H1 (cell line): ENCODE measurements at regions not wholly inside any gene's neighbourhood (a gene's known extent, or its start where the extent isn't known, plus 50 kb on each side); places are given as distances from the start of the nearest gene placed in this dataset.

Experiments used
- JUN ChIP-seq: IDR thresholded peaks from 2 replicates; pipeline ENCODE4 v1.6.1; 2011; ENCODE audit warnings: low read depth, mild to moderate bottlenecking, improper control_type of control experiment, low read length
- PHF8 ChIP-seq: fragments of 200-600 bp; sonication (generic); conservative IDR thresholded peaks from 2 replicates; pipeline ENCODE4 v1.7.1; 2012; ENCODE audit warnings: low read depth, mild to moderate bottlenecking, inconsistent platforms, low read length, moderate library complexity
- POLR2AphosphoS5 ChIP-seq: IDR thresholded peaks from 2 replicates; pipeline ENCODE4 v1.6.1; 2011; ENCODE audit warnings: low read depth, low read length
- RFX5 ChIP-seq: IDR thresholded peaks from 2 replicates; pipeline ENCODE4 v1.6.1; 2011; ENCODE audit warnings: low read depth, low read length, improper control_type of control experiment, borderline replicate concordance
- SP2 ChIP-seq: IDR thresholded peaks from 2 replicates; pipeline ENCODE4 v1.6.1; 2012; ENCODE audit warnings: mild to moderate bottlenecking, low read length, inconsistent platforms
- TAF1 ChIP-seq: IDR thresholded peaks from 2 replicates; pipeline ENCODE4 v1.6.1; 2011; ENCODE audit warnings: mild to moderate bottlenecking, low read depth, low read length
- TBP ChIP-seq: IDR thresholded peaks from 2 replicates; pipeline ENCODE4 v1.6.1; 2011; ENCODE audit warnings: low read depth, low read length, improper control_type of control experiment
- TCF12 ChIP-seq: IDR thresholded peaks from 2 replicates; pipeline ENCODE4 v1.6.1; 2011; ENCODE audit warnings: low read depth, mild to moderate bottlenecking, low read length
- TF ChIP-seq, protein P1 (sequence below): fragments of 300-600 bp; sonication (generic); IDR thresholded peaks from 2 replicates; pipeline ENCODE4 v1.7.1; 2012; ENCODE audit warnings: low read length, moderate library complexity, mild to moderate bottlenecking, inconsistent platforms; ENCODE audit not compliant: insufficient replicate concordance
- TF ChIP-seq, protein P2 (sequence below): IDR thresholded peaks from 2 replicates; pipeline ENCODE4 v1.6.1; 2011; ENCODE audit warnings: low read length, improper control_type of control experiment

DNA sequence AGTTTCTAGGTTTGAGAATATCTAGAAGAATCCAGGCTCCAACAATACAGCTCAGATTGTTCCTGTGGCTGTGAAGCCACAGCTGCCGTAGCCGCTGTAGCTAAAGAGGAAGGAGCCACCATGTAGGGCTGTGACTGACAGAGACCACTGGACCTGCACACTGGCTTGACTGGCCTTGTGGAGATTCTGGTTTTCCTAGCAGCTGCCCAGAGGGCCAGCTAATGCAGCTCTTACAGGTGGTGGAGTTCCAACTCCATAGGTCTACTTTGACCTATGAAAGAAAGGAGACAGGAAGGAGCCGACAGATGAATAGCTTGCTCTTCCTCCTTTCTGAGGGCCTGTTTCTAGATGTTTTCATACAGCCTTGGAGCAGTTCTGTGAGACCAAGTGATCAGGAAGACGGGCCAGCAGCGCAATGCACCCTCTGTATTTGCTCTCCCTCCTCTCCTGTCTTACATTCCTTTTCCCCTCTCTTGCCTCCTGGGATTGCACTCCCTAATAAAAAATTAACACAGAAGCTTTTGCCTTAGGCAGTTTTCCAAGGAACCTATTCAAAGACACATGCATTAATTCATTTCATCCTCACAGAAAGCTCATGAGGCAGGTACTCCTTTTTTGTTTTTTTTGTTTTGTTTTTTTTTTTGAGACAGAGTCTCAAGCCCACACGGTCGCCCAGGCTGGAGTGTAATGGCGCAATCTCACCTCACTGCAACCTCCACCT, 51.8 kb upstream of the MYB start (continued):
- TF ChIP-seq, protein P1, sequence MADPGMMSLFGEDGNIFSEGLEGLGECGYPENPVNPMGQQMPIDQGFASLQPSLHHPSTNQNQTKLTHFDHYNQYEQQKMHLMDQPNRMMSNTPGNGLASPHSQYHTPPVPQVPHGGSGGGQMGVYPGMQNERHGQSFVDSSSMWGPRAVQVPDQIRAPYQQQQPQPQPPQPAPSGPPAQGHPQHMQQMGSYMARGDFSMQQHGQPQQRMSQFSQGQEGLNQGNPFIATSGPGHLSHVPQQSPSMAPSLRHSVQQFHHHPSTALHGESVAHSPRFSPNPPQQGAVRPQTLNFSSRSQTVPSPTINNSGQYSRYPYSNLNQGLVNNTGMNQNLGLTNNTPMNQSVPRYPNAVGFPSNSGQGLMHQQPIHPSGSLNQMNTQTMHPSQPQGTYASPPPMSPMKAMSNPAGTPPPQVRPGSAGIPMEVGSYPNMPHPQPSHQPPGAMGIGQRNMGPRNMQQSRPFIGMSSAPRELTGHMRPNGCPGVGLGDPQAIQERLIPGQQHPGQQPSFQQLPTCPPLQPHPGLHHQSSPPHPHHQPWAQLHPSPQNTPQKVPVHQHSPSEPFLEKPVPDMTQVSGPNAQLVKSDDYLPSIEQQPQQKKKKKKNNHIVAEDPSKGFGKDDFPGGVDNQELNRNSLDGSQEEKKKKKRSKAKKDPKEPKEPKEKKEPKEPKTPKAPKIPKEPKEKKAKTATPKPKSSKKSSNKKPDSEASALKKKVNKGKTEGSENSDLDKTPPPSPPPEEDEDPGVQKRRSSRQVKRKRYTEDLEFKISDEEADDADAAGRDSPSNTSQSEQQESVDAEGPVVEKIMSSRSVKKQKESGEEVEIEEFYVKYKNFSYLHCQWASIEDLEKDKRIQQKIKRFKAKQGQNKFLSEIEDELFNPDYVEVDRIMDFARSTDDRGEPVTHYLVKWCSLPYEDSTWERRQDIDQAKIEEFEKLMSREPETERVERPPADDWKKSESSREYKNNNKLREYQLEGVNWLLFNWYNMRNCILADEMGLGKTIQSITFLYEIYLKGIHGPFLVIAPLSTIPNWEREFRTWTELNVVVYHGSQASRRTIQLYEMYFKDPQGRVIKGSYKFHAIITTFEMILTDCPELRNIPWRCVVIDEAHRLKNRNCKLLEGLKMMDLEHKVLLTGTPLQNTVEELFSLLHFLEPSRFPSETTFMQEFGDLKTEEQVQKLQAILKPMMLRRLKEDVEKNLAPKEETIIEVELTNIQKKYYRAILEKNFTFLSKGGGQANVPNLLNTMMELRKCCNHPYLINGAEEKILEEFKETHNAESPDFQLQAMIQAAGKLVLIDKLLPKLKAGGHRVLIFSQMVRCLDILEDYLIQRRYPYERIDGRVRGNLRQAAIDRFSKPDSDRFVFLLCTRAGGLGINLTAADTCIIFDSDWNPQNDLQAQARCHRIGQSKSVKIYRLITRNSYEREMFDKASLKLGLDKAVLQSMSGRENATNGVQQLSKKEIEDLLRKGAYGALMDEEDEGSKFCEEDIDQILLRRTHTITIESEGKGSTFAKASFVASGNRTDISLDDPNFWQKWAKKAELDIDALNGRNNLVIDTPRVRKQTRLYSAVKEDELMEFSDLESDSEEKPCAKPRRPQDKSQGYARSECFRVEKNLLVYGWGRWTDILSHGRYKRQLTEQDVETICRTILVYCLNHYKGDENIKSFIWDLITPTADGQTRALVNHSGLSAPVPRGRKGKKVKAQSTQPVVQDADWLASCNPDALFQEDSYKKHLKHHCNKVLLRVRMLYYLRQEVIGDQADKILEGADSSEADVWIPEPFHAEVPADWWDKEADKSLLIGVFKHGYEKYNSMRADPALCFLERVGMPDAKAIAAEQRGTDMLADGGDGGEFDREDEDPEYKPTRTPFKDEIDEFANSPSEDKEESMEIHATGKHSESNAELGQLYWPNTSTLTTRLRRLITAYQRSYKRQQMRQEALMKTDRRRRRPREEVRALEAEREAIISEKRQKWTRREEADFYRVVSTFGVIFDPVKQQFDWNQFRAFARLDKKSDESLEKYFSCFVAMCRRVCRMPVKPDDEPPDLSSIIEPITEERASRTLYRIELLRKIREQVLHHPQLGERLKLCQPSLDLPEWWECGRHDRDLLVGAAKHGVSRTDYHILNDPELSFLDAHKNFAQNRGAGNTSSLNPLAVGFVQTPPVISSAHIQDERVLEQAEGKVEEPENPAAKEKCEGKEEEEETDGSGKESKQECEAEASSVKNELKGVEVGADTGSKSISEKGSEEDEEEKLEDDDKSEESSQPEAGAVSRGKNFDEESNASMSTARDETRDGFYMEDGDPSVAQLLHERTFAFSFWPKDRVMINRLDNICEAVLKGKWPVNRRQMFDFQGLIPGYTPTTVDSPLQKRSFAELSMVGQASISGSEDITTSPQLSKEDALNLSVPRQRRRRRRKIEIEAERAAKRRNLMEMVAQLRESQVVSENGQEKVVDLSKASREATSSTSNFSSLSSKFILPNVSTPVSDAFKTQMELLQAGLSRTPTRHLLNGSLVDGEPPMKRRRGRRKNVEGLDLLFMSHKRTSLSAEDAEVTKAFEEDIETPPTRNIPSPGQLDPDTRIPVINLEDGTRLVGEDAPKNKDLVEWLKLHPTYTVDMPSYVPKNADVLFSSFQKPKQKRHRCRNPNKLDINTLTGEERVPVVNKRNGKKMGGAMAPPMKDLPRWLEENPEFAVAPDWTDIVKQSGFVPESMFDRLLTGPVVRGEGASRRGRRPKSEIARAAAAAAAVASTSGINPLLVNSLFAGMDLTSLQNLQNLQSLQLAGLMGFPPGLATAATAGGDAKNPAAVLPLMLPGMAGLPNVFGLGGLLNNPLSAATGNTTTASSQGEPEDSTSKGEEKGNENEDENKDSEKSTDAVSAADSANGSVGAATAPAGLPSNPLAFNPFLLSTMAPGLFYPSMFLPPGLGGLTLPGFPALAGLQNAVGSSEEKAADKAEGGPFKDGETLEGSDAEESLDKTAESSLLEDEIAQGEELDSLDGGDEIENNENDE, result no peak
- TF ChIP-seq TCF12 (no peak), PHF8 (no peak), JUN (no peak), SP2 (no peak), RFX5 (no peak), TAF1 (no peak), TBP (no peak), POLR2AphosphoS5 (no peak)
- TF ChIP-seq, protein P2, sequence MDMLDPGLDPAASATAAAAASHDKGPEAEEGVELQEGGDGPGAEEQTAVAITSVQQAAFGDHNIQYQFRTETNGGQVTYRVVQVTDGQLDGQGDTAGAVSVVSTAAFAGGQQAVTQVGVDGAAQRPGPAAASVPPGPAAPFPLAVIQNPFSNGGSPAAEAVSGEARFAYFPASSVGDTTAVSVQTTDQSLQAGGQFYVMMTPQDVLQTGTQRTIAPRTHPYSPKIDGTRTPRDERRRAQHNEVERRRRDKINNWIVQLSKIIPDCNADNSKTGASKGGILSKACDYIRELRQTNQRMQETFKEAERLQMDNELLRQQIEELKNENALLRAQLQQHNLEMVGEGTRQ, result no peak
- TF ChIP-seq, all 59 proteins: peak for 0
